ENCODE measurements at regions not wholly inside any gene's neighbourhood (a gene's known extent, or its start where the extent isn't known, plus 50 kb on each side); places are given as distances from the start of the nearest gene placed in this dataset.

- H2AFZ ChIP-seq (ENCODE audit: control insufficient read depth, low read length) = peak overlapping the region; percentile 71
- dilution Hi-C loops (cut with MboI; ENCODE audit: extremely low pct_ligation_motif_present, low sequenced_read_pairs) = no loop called here
Measured at GRCh38 chr15:95259513-95259912, 1028.2 kb downstream of the MCTP2 start.

GRCh38 chr15:95259965-95260364 is 1028.6 kb downstream of the MCTP2 start:
- Histone ChIP-seq H3K36me3 (ENCODE audit: control insufficient read depth in 2 of 2, extremely low read depth in 1 of 2, insufficient read depth in 2 of 2, low read length in 2 of 2) (no peaks in the 10 kb centered on the region), H3K27me3 (ENCODE audit: control insufficient read depth, extremely low read depth, insufficient read depth, low read length) (no peaks in the 10 kb centered on the region), H3K4me1 (ENCODE audit: control insufficient read depth, extremely low read depth, insufficient read depth, low read length) (peaks cover 11% of the 10 kb centered on the region), H3K9me3 (ENCODE audit: control insufficient read depth, low read depth, low read length) (no peaks in the 10 kb centered on the region), H4K20me1 (ENCODE audit: control insufficient read depth, extremely low read depth, insufficient read depth, low read length) (no peaks in the 10 kb centered on the region), H3K4me3 (ENCODE audit: control insufficient read depth in 2 of 3, extremely low read depth in 1 of 3, insufficient read depth in 2 of 3, low read depth in 1 of 3, low read length in 3 of 3) (peak overlapping the region in 1 of 3 experiments; percentile 20), H2AFZ (ENCODE audit: control insufficient read depth, low read length) (peak overlapping the region; percentile 71), H3K79me2 (ENCODE audit: control insufficient read depth, insufficient read depth, low read length) (no peaks in the 10 kb centered on the region), H3K4me2 (ENCODE audit: control insufficient read depth, extremely low read depth, insufficient read depth, low read depth, low read length) (peak overlapping the region; percentile 69), H3K9me1 (ENCODE audit: control insufficient read depth, extremely low read depth, insufficient read depth, low read length) (no peaks in the 10 kb centered on the region), H3K9ac (ENCODE audit: control insufficient read depth, extremely low read depth, insufficient read depth, low read length) (no peak overlapping the region), H3K27ac (ENCODE audit: control insufficient read depth, insufficient read depth, low read length) (no peak overlapping the region)
- DNase-seq (ENCODE audit: low read depth, low spot score) = no peak
- peak; percentile 82 for FAIRE-seq
- no peak for TF ChIP-seq EZH2 (IDR thresholded peaks at IDR 0.05; ENCODE audit: low read length)
- no peak for TF ChIP-seq CTCF (optimal IDR thresholded peaks at IDR 0.05 in 1 of 3, IDR thresholded peaks at IDR 0.05 in 1 of 3, conservative IDR thresholded peaks at IDR 0.05 in 1 of 3; ENCODE audit: extremely low read depth in 1 of 3, insufficient read depth in 2 of 3, low read length in 3 of 3)
- dilution Hi-C loops (cut with MboI; ENCODE audit: extremely low pct_ligation_motif_present, low sequenced_read_pairs) = no loop called here

More at GRCh38 chr15:95259513-95259912, 1028.2 kb downstream of the MCTP2 start:
- peak; percentile 92 for FAIRE-seq
- Histone ChIP-seq H3K9me1 (ENCODE audit: control insufficient read depth, extremely low read depth, insufficient read depth, low read length) (no peaks in the 10 kb centered on the region), H3K79me2 (ENCODE audit: control insufficient read depth, insufficient read depth, low read length) (no peaks in the 10 kb centered on the region), H3K4me3 (ENCODE audit: control insufficient read depth in 2 of 3, extremely low read depth in 1 of 3, insufficient read depth in 2 of 3, low read depth in 1 of 3, low read length in 3 of 3) (peak overlapping the region in 1 of 3 experiments; percentile 20), H3K27me3 (ENCODE audit: control insufficient read depth, extremely low read depth, insufficient read depth, low read length) (no peaks in the 10 kb centered on the region), H4K20me1 (ENCODE audit: control insufficient read depth, extremely low read depth, insufficient read depth, low read length) (no peaks in the 10 kb centered on the region), H3K9ac (ENCODE audit: control insufficient read depth, extremely low read depth, insufficient read depth, low read length) (no peak overlapping the region), H3K4me2 (ENCODE audit: control insufficient read depth, extremely low read depth, insufficient read depth, low read depth, low read length) (peak overlapping the region; percentile 69), H3K9me3 (ENCODE audit: control insufficient read depth, low read depth, low read length) (no peaks in the 10 kb centered on the region), H3K4me1 (ENCODE audit: control insufficient read depth, extremely low read depth, insufficient read depth, low read length) (peaks cover 11% of the 10 kb centered on the region), H3K36me3 (ENCODE audit: control insufficient read depth in 2 of 2, extremely low read depth in 1 of 2, insufficient read depth in 2 of 2, low read length in 2 of 2) (no peaks in the 10 kb centered on the region), H3K27ac (ENCODE audit: control insufficient read depth, insufficient read depth, low read length) (no peak overlapping the region)
- DNase-seq (ENCODE audit: low read depth, low spot score) = no peak
- TF ChIP-seq CTCF (optimal IDR thresholded peaks at IDR 0.05 in 1 of 3, IDR thresholded peaks at IDR 0.05 in 1 of 3, conservative IDR thresholded peaks at IDR 0.05 in 1 of 3; ENCODE audit: extremely low read depth in 1 of 3, insufficient read depth in 2 of 3, low read length in 3 of 3) (peak; percentile 66 to 83 (median 78)), EZH2 (IDR thresholded peaks at IDR 0.05; ENCODE audit: low read length) (no peak)

Measured in keratinocyte (primary cell).